ENCODE measurements at regions not wholly inside any gene's neighbourhood (a gene's known extent, or its start where the extent isn't known, plus 50 kb on each side); places are given as distances from the start of the nearest gene placed in this dataset.

GRCh38 chr2:63791387-63791786 is 50.3 kb upstream of the UGP2 start:
- DNase-seq = no peak
- Histone ChIP-seq H2AFZ (ENCODE audit: insufficient read depth, low read depth, low read length, poor library complexity, severe bottlenecking) (no peak overlapping the region), H3K36me3 (replicated peaks in 1 of 2; ENCODE audit: control extremely low read depth in 1 of 2, control insufficient read depth in 1 of 2, extremely low read depth in 1 of 2, insufficient read depth in 2 of 2, low read length in 1 of 2) (no peaks in the 10 kb centered on the region), H4K20me1 (ENCODE audit: control insufficient read depth, insufficient read depth, low read length, poor library complexity, severe bottlenecking) (no peaks in the 10 kb centered on the region), H3K4me1 (ENCODE audit: control insufficient read depth in 2 of 2, insufficient read depth in 2 of 2, low read length in 2 of 2) (no peaks in the 10 kb centered on the region), H3K27me3 (replicated peaks in 1 of 4; ENCODE audit: control extremely low read depth in 1 of 4, control insufficient read depth in 3 of 4, insufficient read depth in 4 of 4, low read length in 3 of 4) (no peaks in the 10 kb centered on the region), H3K9me3 (ENCODE audit: control extremely low read depth in 1 of 3, control insufficient read depth in 2 of 3, insufficient read depth in 1 of 3, low read length in 2 of 3) (no peaks in the 10 kb centered on the region), H3K4me2 (replicated peaks; ENCODE audit: low read depth, low read length, poor library complexity, severe bottlenecking) (no peak overlapping the region), H3K9ac (ENCODE audit: low read length) (no peak overlapping the region), H3K27ac (ENCODE audit: low read length in 2 of 2) (no peak overlapping the region), H3K79me2 (ENCODE audit: control insufficient read depth, insufficient read depth, low read length) (no peaks in the 10 kb centered on the region), H3K4me3 (ENCODE audit: control extremely low read depth in 1 of 5, extremely low read depth in 1 of 5, insufficient read depth in 1 of 5, low read depth in 2 of 5, low read length in 4 of 5) (no peak overlapping the region)
- Mint-ChIP-seq H3K4me1 (no peaks in the 10 kb centered on the region), H3K27ac (no peak overlapping the region), H3K4me3 (no peak overlapping the region), H3K27me3 (peaks cover 5% of the 10 kb centered on the region), H3K9me3 (ENCODE audit: insufficient read depth) (no peaks in the 10 kb centered on the region)
- intact Hi-C loops (cut with micrococcal nuclease) = no loop called here
- TF ChIP-seq CTCF (IDR thresholded peaks at IDR 0.05) (no peak), EZH2 (IDR thresholded peaks at IDR 0.05; ENCODE audit: borderline replicate concordance, insufficient read depth, low read depth, low read length, poor library complexity, severe bottlenecking) (no peak)
- ATAC-seq (ENCODE audit: low read depth) = no peak
- ChIA-PET POLR2A (no interaction called here), CTCF (no interaction called here)
- no CpG with 5 or more reads among the region's 1 CpG for WGBS (ENCODE audit: insufficient coverage)

Data from B cell (primary cell).